Prostate gland (tissue), 2 donors: ENCODE measurements at regions not wholly inside any gene's neighbourhood (a gene's known extent, or its start where the extent isn't known, plus 50 kb on each side); places are given as distances from the start of the nearest gene placed in this dataset.

Experiments
- CTCF ChIP-seq, 4 experiments: fragments of 200-600 bp in 2 of 4; fragments of 450-650 bp in 2 of 4; sonication (generic) in 2 of 4; IDR thresholded peaks; 1 replicate in 3 of 4; 2 replicates in 1 of 4; pipeline ENCODE4 v1.5.1; 2016 to 2019; ENCODE audit warnings: antibody characterized with exemption in 4 of 4, mild to moderate bottlenecking in 2 of 4, moderate library complexity in 2 of 4
- POLR2A ChIP-seq: fragments of 450-650 bp; IDR thresholded peaks from one replicate; pipeline ENCODE4 v1.6.1; 2016; ENCODE audit warnings: antibody characterized with exemption, mild to moderate bottlenecking
- POLR2AphosphoS5 ChIP-seq: sonication (generic); formaldehyde crosslinking; IDR thresholded peaks from one replicate; pipeline ENCODE4 v1.6.1; 2017; ENCODE audit warnings: antibody characterized with exemption

DNA sequence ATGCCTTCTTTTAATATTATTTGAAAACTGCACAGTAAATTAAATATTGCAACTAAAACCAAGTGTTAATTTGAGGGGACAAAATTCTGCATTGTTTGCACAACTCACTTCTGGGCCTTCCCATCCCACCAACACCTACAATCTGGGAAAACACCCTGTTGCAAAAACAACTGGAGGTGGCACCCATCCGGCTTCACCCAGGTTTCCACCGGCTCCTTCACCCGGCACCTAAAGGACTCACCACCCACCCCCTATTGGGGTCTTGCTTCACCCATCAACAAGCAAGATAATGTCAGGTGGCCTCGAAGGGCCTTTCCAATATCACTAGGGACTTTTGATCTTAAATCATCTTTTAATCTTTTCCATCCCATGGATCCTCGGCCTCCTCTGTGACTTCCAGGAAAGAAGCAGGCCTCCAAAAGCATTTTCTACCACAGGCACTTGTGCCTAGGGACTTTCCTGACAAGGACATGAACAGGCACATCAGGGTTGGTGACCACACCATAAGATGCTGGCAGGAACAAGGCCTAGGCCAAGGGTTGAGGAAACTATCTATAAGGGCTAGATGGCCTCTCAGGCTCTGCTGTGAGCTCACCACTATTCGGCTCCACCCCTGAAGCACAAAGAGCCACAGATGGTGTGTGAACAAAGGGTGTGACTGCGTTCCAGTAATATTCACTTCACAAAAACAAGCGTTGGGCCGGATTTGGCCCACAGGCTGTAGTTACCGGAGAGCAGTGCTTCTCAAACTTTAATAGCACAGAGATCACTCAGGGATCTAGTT lies 205.1 kb downstream of the AUH start:
- TF ChIP-seq CTCF (IDR thresholded peaks at IDR 0.05), result no peak
- no peak for TF ChIP-seq POLR2A
- TF ChIP-seq POLR2AphosphoS5, result no peak
